Peyer's patch (tissue), 4 donors: ENCODE measurements at regions not wholly inside any gene's neighbourhood (a gene's known extent, or its start where the extent isn't known, plus 50 kb on each side); places are given as distances from the start of the nearest gene placed in this dataset.

Experiments used
- DNase-seq, 3 donors: peaks; one replicate each; pipeline ENCODE4 v3.0.0-alpha.2; 2017 to 2019
- H3K27ac ChIP-seq, 4 donors: fragments of 200-600 bp; sonication (generic); one replicate each; pipeline ENCODE4 v1.5.1; 2016 to 2019
- H3K27me3 ChIP-seq, 2 donors: fragments of 200-600 bp; sonication (generic); one replicate each; pipeline ENCODE4 v1.5.1; 2019
- H3K36me3 ChIP-seq, 3 donors: fragments of 200-600 bp; sonication (generic); one replicate each; pipeline ENCODE4 v1.5.1; 2016 to 2019
- H3K4me1 ChIP-seq, 4 donors: fragments of 200-600 bp; sonication (generic); one replicate each; pipeline ENCODE4 v1.5.1; 2016 to 2019
- H3K4me3 ChIP-seq, 4 donors: fragments of 200-600 bp; sonication (generic); 1 replicate in 3 of 4; 2 replicates in 1 of 4; pipeline ENCODE4 v1.5.1; 2016 to 2019; ENCODE audit warnings: mild to moderate bottlenecking in 1 of 4
- H3K9me3 ChIP-seq, 4 donors: fragments of 200-600 bp; sonication (generic); one replicate each; pipeline ENCODE4 v1.5.1; 2016 to 2019; ENCODE audit warnings: mild to moderate bottlenecking in 1 of 4
- CTCF ChIP-seq, 6 experiments: fragments of 450-650 bp in 4 of 6; fragments of 200-600 bp in 2 of 6; sonication (generic) in 1 of 6; IDR thresholded peaks; one replicate each; pipeline ENCODE4 v1.5.1; 2017 to 2019; ENCODE audit warnings: antibody characterized with exemption in 6 of 6, mild to moderate bottlenecking in 3 of 6, moderate library complexity in 1 of 6
- POLR2A ChIP-seq, 2 donors: fragments of 450-650 bp; IDR thresholded peaks; one replicate each; pipeline ENCODE4 v1.5.1; 2017; ENCODE audit warnings: antibody characterized with exemption in 2 of 2, mild to moderate bottlenecking in 2 of 2, moderate library complexity in 2 of 2

DNA sequence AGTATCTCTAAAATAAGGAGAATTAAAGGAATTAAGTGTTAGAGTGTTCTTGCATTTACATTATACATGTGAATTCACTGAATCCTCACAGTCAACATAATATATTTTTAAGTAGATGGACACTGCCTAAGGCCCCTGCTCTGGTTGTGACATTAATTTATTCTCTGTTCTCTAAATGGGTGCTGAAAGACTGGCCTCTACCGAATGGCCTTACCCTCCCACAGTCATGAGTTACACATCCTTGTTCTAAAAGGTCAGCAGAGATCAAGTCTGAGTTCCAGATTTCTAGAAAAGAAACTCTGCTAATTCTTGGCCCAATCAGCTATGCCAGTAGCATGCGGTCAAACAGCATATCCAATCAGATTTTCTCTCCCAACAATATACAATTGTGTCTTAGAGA is 193.2 kb downstream of the TM2D1 start:
- no peaks in the 10 kb centered on the region for H3K36me3 ChIP-seq
- no peaks in the 10 kb centered on the region for H3K27me3 ChIP-seq
- H3K4me3 ChIP-seq, result no peak overlapping the region
- H3K27ac ChIP-seq, result no peak overlapping the region
- no peak for TF ChIP-seq POLR2A (IDR thresholded peaks at IDR 0.05)
- no peak for TF ChIP-seq CTCF (IDR thresholded peaks at IDR 0.05)
- no peak for DNase-seq
- H3K9me3 ChIP-seq, result no peaks in the 10 kb centered on the region
- no peaks in the 10 kb centered on the region for H3K4me1 ChIP-seq

GRCh38 chr1:61523893-61524605 is 200.9 kb downstream of the TM2D1 start:
- DNase-seq, result no peak
- no peaks in the 10 kb centered on the region for H3K36me3 ChIP-seq
- no peak for TF ChIP-seq POLR2A (IDR thresholded peaks at IDR 0.05)
- no peak for TF ChIP-seq CTCF (IDR thresholded peaks at IDR 0.05)
- H3K4me3 ChIP-seq, result no peak overlapping the region
- H3K4me1 ChIP-seq, result no peaks in the 10 kb centered on the region
- H3K9me3 ChIP-seq, result no peaks in the 10 kb centered on the region
- no peak overlapping the region for H3K27ac ChIP-seq
- no peaks in the 10 kb centered on the region for H3K27me3 ChIP-seq

GRCh38 chr1:61523229-61523628 is 201.7 kb downstream of the TM2D1 start:
- H3K36me3 ChIP-seq, result no peaks in the 10 kb centered on the region
- no peaks in the 10 kb centered on the region for H3K27me3 ChIP-seq
- H3K4me1 ChIP-seq, result no peaks in the 10 kb centered on the region
- DNase-seq, result no peak
- TF ChIP-seq CTCF (IDR thresholded peaks at IDR 0.05), result no peak
- no peak for TF ChIP-seq POLR2A (IDR thresholded peaks at IDR 0.05)
- no peak overlapping the region for H3K4me3 ChIP-seq
- no peaks in the 10 kb centered on the region for H3K9me3 ChIP-seq
- H3K27ac ChIP-seq, result no peak overlapping the region

- no peaks in the 10 kb centered on the region for H3K27me3 ChIP-seq
- TF ChIP-seq CTCF (IDR thresholded peaks at IDR 0.05) (no peak), POLR2A (IDR thresholded peaks at IDR 0.05) (no peak)
- no peaks in the 10 kb centered on the region for H3K36me3 ChIP-seq
- no peak for DNase-seq
- no peaks in the 10 kb centered on the region for H3K9me3 ChIP-seq
- H3K27ac ChIP-seq, result no peak overlapping the region
- no peak overlapping the region for H3K4me3 ChIP-seq
- no peaks in the 10 kb centered on the region for H3K4me1 ChIP-seq
These were observed 204.5 kb downstream of the TM2D1 start for GRCh38 chr1:61520401-61520800.

DNA sequence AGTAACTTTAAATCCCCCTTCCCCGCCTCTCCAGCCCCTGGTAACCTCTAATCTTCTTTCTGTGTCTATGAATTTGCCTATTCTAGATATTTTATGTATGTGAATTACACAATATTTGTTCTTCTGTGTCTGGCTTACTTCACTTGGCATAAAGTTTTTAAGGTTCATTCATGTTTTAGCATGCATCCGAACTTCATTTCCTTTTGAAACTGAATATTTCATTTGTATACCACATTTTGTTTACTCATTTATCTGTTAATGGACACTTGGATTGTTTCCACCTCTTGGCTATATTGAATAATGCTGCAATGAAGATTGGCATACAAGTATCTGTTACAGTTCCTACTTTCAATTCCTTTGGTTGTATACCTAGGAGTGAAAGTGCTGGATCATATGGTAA is 205.3 kb downstream of the TM2D1 start:
- Histone ChIP-seq H3K4me3 (no peak overlapping the region), H3K27ac (no peak overlapping the region), H3K9me3 (no peaks in the 10 kb centered on the region), H3K27me3 (no peaks in the 10 kb centered on the region), H3K4me1 (no peaks in the 10 kb centered on the region), H3K36me3 (no peaks in the 10 kb centered on the region)
- TF ChIP-seq POLR2A (IDR thresholded peaks at IDR 0.05) (no peak), CTCF (IDR thresholded peaks at IDR 0.05) (no peak)
- DNase-seq, result no peak
